Neuronal stem cell (in vitro differentiated cells): ENCODE measurements at regions not wholly inside any gene's neighbourhood (a gene's known extent, or its start where the extent isn't known, plus 50 kb on each side); places are given as distances from the start of the nearest gene placed in this dataset.
A peak's percentile ranks its signal among the peaks of the same experiment; 100 is the strongest.

ENCODE experiments used
- DNase-seq: peaks from one replicate; pipeline ENCODE4 v3.0.0-alpha.2; 2013; ENCODE audit warnings: low spot score
- H2AFZ ChIP-seq: one replicate; pipeline ENCODE4 v1.6.1; 2013; ENCODE audit warnings: mild to moderate bottlenecking, low read length, inconsistent platforms
- H2AK5ac ChIP-seq: 2 replicates; pipeline ENCODE4 v1.6.1; 2013; ENCODE audit warnings: low read depth, mild to moderate bottlenecking, inconsistent platforms, low read length, moderate library complexity, mixed read lengths
- H2BK120ac ChIP-seq: 2 replicates; pipeline ENCODE4 v1.6.1; 2013; ENCODE audit warnings: low read depth, mild to moderate bottlenecking, inconsistent platforms, low read length, moderate library complexity, mixed read lengths
- H2BK12ac ChIP-seq: one replicate; pipeline ENCODE4 v1.6.1; 2013; ENCODE audit warnings: low read length, inconsistent platforms
- H2BK15ac ChIP-seq: 2 replicates; pipeline ENCODE4 v1.6.1; 2013; ENCODE audit warnings: mild to moderate bottlenecking, low read length, inconsistent platforms, mixed read lengths
- H2BK5ac ChIP-seq: one replicate; pipeline ENCODE4 v1.6.1; 2013; ENCODE audit warnings: inconsistent platforms, mild to moderate bottlenecking, low read length, moderate library complexity
- H3K14ac ChIP-seq: one replicate; pipeline ENCODE4 v1.6.1; 2013; ENCODE audit warnings: low read length, inconsistent platforms
- H3K18ac ChIP-seq: 2 replicates; pipeline ENCODE4 v1.6.1; 2013; ENCODE audit warnings: low read length, inconsistent platforms
- H3K23ac ChIP-seq: 2 replicates; pipeline ENCODE4 v1.6.1; 2013; ENCODE audit warnings: low read depth, mild to moderate bottlenecking, mixed read lengths, low read length, inconsistent platforms; ENCODE audit not compliant: poor library complexity
- H3K27ac ChIP-seq: replicated peaks from 3 replicates; pipeline ENCODE4 v1.5.1; 2013; ENCODE audit warnings: low read length, inconsistent platforms
- H3K27me3 ChIP-seq, 3 experiments: 2 replicates each; pipeline ENCODE4 v1.6.1; 2013; ENCODE audit warnings: low read length in 3 of 3, mild to moderate bottlenecking in 2 of 3, inconsistent platforms in 1 of 3, low read depth in 1 of 3, mixed read lengths in 1 of 3, moderate library complexity in 1 of 3; ENCODE audit not compliant: control insufficient read depth in 3 of 3, insufficient read depth in 3 of 3
- H3K36me3 ChIP-seq, 2 donors: replicated peaks in 1 of 2; 2 replicates each; pipeline ENCODE4 v1.6.1; 2013; ENCODE audit warnings: low read length in 2 of 2; ENCODE audit not compliant: control insufficient read depth in 2 of 2, insufficient read depth in 2 of 2
- H3K4ac ChIP-seq: 2 replicates; pipeline ENCODE4 v1.6.1; 2013; ENCODE audit warnings: inconsistent platforms, mild to moderate bottlenecking, low read length, moderate library complexity
- H3K4me1 ChIP-seq, 2 donors: 1 replicate in 1 of 2; 2 replicates in 1 of 2; pipeline ENCODE4 v1.6.1; 2013; ENCODE audit warnings: low read length in 2 of 2, low read depth in 1 of 2; ENCODE audit not compliant: control insufficient read depth in 2 of 2, insufficient read depth in 1 of 2
- H3K4me2 ChIP-seq: one replicate; pipeline ENCODE4 v1.6.1; 2013; ENCODE audit warnings: mild to moderate bottlenecking, low read length, inconsistent platforms; ENCODE audit not compliant: insufficient read depth, poor library complexity, severe bottlenecking
- H3K4me3 ChIP-seq, 2 donors: 2 replicates each; pipeline ENCODE4 v1.5.1; 2013; ENCODE audit warnings: low read length in 2 of 2, mild to moderate bottlenecking in 2 of 2, inconsistent platforms in 1 of 2, moderate library complexity in 1 of 2
- H3K79me1 ChIP-seq: one replicate; pipeline ENCODE4 v1.6.1; 2013; ENCODE audit warnings: low read depth, mild to moderate bottlenecking, inconsistent platforms, low read length, moderate library complexity
- H3K9ac ChIP-seq: one replicate; pipeline ENCODE4 v1.6.1; 2013; ENCODE audit warnings: mild to moderate bottlenecking, low read depth, low read length, inconsistent platforms; ENCODE audit not compliant: poor library complexity
- H3K9me3 ChIP-seq, 2 donors: replicated peaks in 1 of 2; 2 replicates each; pipeline versions ENCODE3 to v1.6.1; 2013; ENCODE audit warnings: low read length in 2 of 2, mild to moderate bottlenecking in 2 of 2, inconsistent platforms in 1 of 2, low read depth in 1 of 2, mixed read lengths in 1 of 2, moderate library complexity in 1 of 2; ENCODE audit not compliant: control insufficient read depth in 2 of 2, insufficient read depth in 1 of 2
- H4K8ac ChIP-seq: one replicate; pipeline ENCODE4 v1.6.1; 2013; ENCODE audit warnings: low read depth, mild to moderate bottlenecking, inconsistent platforms, low read length, moderate library complexity
- H4K91ac ChIP-seq: one replicate; pipeline ENCODE4 v1.6.1; 2013; ENCODE audit warnings: low read length, low read depth, mild to moderate bottlenecking, inconsistent platforms; ENCODE audit not compliant: poor library complexity
- WGBS, 2 donors: extraction: QIAGEN DNeasy Blood & Tissue Kit; methylation state at CpG; one replicate each; pipeline ENCODE4 v1.1.7; 2013; ENCODE audit warnings: missing lambda C conversion rate in 2 of 2, mixed read lengths in 1 of 2; ENCODE audit not compliant: insufficient read length in 2 of 2, insufficient replicate concordance in 1 of 2; ENCODE audit errors: extremely low coverage in 2 of 2; 5-methylcytosine and 5-hydroxymethylcytosine counted together

DNA sequence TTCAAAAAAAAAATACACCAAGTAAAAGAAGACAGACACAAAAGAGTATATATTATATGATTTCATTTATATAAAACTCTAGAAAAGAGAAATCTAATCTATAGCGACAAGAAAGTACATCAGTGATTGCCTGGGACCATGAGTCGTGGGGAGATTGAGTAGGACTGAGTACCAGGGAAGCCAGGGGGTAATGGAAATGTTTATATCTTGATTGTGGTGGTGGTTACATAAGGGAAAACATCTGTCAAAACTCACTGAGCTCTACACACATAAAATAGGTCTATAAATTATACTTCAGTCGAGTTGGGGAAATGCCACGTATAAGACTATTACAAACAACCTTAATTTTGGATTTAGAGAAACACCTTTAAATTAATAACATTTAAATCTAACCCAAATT lies 117.4 kb downstream of the TRIM29 start:
- H3K4ac ChIP-seq = no peak overlapping the region
- H3K79me1 ChIP-seq = no peaks in the 10 kb centered on the region
- no peak overlapping the region for H2BK12ac ChIP-seq
- no peak overlapping the region for H3K4me2 ChIP-seq
- H2AFZ ChIP-seq = no peak overlapping the region
- no peaks in the 10 kb centered on the region for H3K9me3 ChIP-seq
- peaks cover 0 to 21% (median 0%) of the 10 kb centered on the region in 3 experiments for H3K27me3 ChIP-seq
- no peak overlapping the region for H3K14ac ChIP-seq
- H3K36me3 ChIP-seq = no peaks in the 10 kb centered on the region
- WGBS, 2 donors = no CpG with 5 or more reads among the region's 4 CpGs
- no peak for DNase-seq
- H3K4me3 ChIP-seq = no peak overlapping the region
- H4K91ac ChIP-seq = no peak overlapping the region
- H2AK5ac ChIP-seq = no peak overlapping the region
- H3K27ac ChIP-seq = no peak overlapping the region
- peaks cover 0 to 27% of the 10 kb centered on the region in 2 donors for H3K4me1 ChIP-seq
- no peak overlapping the region for H3K18ac ChIP-seq
- H2BK5ac ChIP-seq = no peak overlapping the region
- no peak overlapping the region for H3K23ac ChIP-seq
- no peak overlapping the region for H3K9ac ChIP-seq
- H2BK15ac ChIP-seq = no peak overlapping the region
- H2BK120ac ChIP-seq = no peak overlapping the region
- no peak overlapping the region for H4K8ac ChIP-seq

DNA sequence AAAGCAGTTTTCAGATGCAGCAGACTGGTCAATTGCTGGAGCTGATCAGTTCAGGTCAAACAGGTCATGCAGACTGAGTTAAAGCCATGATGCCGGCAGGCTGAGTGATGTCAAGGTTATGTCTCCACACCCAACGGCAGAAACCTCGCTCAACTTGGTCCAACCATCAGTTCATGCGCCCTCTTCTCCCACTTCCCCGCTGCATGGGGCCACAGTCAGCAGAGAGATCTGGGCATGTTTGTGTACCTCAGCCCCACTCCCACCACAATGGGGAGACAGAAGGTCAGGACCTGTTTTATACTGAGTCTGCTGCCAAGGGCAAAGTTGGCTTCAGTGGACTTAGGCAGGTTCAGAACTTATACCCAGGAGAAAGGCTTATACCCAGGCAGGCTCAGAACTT lies 118.7 kb downstream of the TRIM29 start:
- Histone ChIP-seq H3K9ac (no peak overlapping the region), H4K8ac (no peak overlapping the region), H3K18ac (no peak overlapping the region), H3K36me3 (no peaks in the 10 kb centered on the region), H3K4me1 (peaks cover 0 to 18% of the 10 kb centered on the region in 2 donors), H2BK12ac (no peak overlapping the region), H2AK5ac (no peak overlapping the region), H3K9me3 (no peaks in the 10 kb centered on the region), H3K14ac (no peak overlapping the region), H2BK5ac (no peak overlapping the region), H2BK15ac (no peak overlapping the region), H3K4me3 (no peak overlapping the region), H3K79me1 (no peaks in the 10 kb centered on the region), H2BK120ac (no peak overlapping the region), H2AFZ (no peak overlapping the region), H4K91ac (no peak overlapping the region), H3K23ac (no peak overlapping the region), H3K27me3 (peaks cover 0 to 30% (median 0%) of the 10 kb centered on the region in 3 experiments), H3K4ac (no peak overlapping the region), H3K4me2 (no peak overlapping the region), H3K27ac (no peak overlapping the region)
- DNase-seq = no peak
- WGBS, 2 donors = no CpG with 5 or more reads among the region's 5 CpGs

DNA sequence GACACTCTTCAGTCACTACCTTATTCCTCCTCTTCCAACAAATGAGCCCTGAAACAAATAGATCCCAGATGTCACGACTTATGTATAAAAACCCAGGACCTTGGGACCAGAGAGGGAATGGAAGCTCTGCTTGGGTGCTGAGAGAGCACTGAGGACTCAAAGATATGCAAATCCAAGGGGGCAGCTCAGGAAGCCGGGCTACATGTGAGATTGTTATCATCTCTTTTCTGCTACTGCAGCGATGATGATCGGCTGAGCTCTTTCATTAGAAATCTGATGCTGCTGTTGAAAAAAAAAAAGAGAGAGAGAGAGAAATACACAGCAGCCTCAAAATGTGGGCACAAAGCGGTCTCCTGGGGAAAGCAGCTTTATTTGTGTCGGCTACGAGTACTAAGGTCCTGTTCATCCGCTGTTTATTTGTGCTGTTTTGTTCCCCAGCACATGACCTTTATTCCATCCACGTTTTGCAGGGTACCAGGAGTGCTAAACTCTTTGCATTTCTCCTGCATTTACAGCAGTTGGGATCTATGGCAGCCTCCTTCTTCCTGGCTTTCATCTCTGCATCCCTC lies 120.2 kb downstream of the TRIM29 start:
- Histone ChIP-seq H3K23ac (no peak overlapping the region), H3K27ac (no peak overlapping the region), H2BK120ac (no peak overlapping the region), H3K18ac (no peak overlapping the region), H3K4me3 (no peak overlapping the region), H4K91ac (no peak overlapping the region), H2BK15ac (no peak overlapping the region), H3K9ac (no peak overlapping the region), H3K4me1 (peaks cover 0 to 7% of the 10 kb centered on the region in 2 donors), H2AFZ (no peak overlapping the region), H3K14ac (no peak overlapping the region), H3K4ac (no peak overlapping the region), H2BK5ac (no peak overlapping the region), H3K9me3 (no peaks in the 10 kb centered on the region), H2BK12ac (no peak overlapping the region), H3K27me3 (peaks cover 0 to 32% (median 0%) of the 10 kb centered on the region in 3 experiments), H4K8ac (no peak overlapping the region), H2AK5ac (no peak overlapping the region), H3K36me3 (no peaks in the 10 kb centered on the region), H3K4me2 (no peak overlapping the region), H3K79me1 (no peaks in the 10 kb centered on the region)
- WGBS, 2 donors = no CpG with 5 or more reads among the region's 9 CpGs
- DNase-seq = no peak

DNA sequence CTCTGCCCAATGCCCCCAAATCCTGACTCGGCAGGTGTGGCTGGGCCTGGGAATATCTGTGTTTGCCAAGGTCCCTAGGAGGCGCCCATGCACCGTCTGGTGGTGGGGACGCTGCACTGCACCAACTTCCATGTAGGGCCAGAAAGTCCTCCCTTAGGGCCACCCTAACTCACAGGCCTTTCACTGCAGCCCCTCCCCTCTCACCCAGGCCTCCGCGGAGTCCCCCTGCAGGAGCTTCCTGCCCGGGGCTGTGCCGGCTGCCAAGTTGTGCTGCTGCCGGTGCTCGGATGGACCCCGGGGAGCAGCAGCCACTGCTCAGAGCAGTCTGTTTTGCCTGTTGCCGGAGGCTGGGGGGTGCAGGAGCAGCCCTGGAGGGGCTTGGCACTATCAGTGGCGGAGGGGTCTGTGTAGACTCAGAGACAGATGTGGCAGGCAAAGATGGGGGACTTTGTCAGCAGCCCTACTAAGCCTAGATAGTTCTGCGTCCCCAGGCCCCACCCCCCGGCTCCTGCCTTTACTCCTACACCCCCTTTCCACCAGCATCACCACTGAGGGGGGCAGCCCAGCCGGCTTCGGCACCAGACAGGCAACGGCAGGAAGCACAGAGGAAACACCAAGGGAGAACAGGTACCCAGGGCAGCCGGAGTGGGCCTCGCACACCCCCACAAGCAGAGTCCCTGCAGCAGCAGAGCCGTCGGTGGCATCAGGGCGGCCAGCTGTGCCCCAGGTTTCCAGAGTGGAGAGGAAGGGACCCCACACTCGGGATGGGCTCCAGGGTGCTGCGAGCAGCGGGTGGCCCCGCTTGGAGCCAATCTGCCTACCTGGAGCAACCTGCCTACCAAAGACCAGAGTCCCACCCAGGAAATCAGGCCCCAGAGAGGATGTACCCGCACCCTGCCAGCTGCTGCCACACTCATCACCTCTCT lies 124.3 kb downstream of the TRIM29 start:
- H3K23ac ChIP-seq = no peak overlapping the region
- peak overlapping the region; percentile 15 for H3K9ac ChIP-seq
- H3K27ac ChIP-seq = no peak overlapping the region
- H2AFZ ChIP-seq = peak overlapping the region; percentile 70
- peak overlapping the region; percentile 83 for H3K18ac ChIP-seq
- peaks cover 0 to 36% (median 0%) of the 10 kb centered on the region in 3 experiments for H3K27me3 ChIP-seq
- peaks cover 0 to 17% of the 10 kb centered on the region in 2 donors for H3K4me1 ChIP-seq
- peak overlapping the region; percentile 51 for H2BK12ac ChIP-seq
- no peaks in the 10 kb centered on the region for H3K36me3 ChIP-seq
- H3K79me1 ChIP-seq = no peaks in the 10 kb centered on the region
- H3K9me3 ChIP-seq = no peaks in the 10 kb centered on the region
- no peak overlapping the region for H4K91ac ChIP-seq
- H2AK5ac ChIP-seq = peak overlapping the region; percentile 78
- H3K14ac ChIP-seq = peak overlapping the region; percentile 41
- H2BK15ac ChIP-seq = peak overlapping the region; percentile 84
- no peak overlapping the region for H3K4me3 ChIP-seq
- H3K4me2 ChIP-seq = peak overlapping the region; percentile 51
- H3K4ac ChIP-seq = no peak overlapping the region
- peak overlapping the region; percentile 76 for H2BK5ac ChIP-seq
- peak; percentile 54 for DNase-seq
- peak overlapping the region; percentile 26 for H2BK120ac ChIP-seq
- H4K8ac ChIP-seq = no peak overlapping the region
- no CpG with 5 or more reads among the region's 28 CpGs for WGBS, 2 donors
